GM13976 (cell line): ENCODE measurements at regions not wholly inside any gene's neighbourhood (a gene's known extent, or its start where the extent isn't known, plus 50 kb on each side); places are given as distances from the start of the nearest gene placed in this dataset.

Source experiments
- DNase-seq: peaks from one replicate; pipeline ENCODE4 v3.0.0; 2012; ENCODE audit warnings: low spot score
- CTCF ChIP-seq: IDR thresholded peaks from 2 replicates; pipeline ENCODE4 v1.5.1; 2012; ENCODE audit warnings: borderline replicate concordance, mild to moderate bottlenecking; ENCODE audit not compliant: insufficient read depth; ENCODE audit errors: extremely low read depth, missing control alignments, control extremely low read depth
- in situ Hi-C: fragments of 300-500 bp; cut with MboI; formaldehyde crosslinking; loops from one replicate; pipeline ENCODE4 v1.12.0; 2022; ENCODE audit warnings: low sequenced_read_pairs, mixed read lengths, inconsistent platforms; ENCODE audit not compliant: unreplicated experiment

- no peak for TF ChIP-seq CTCF
- in situ Hi-C loops, result no loop called here
- DNase-seq, result no peak
Measured at GRCh38 chr2:65870826-65871225, 438.4 kb upstream of the SPRED2 start.

- TF ChIP-seq CTCF, result no peak
- in situ Hi-C loops, result no loop called here
- no peak for DNase-seq
Measured at GRCh38 chr2:65869296-65869695, 436.9 kb upstream of the SPRED2 start.

- no peak for TF ChIP-seq CTCF
- in situ Hi-C loops, result no loop called here
- DNase-seq, result no peak
Measured at GRCh38 chr2:65868177-65868576, 435.8 kb upstream of the SPRED2 start.

- in situ Hi-C loops, result no loop called here
- no peak for TF ChIP-seq CTCF
- DNase-seq, result no peak
Measured at GRCh38 chr2:65867446-65867845, 435.0 kb upstream of the SPRED2 start.

GRCh38 chr2:65866148-65866547, 433.7 kb upstream of the SPRED2 start:
- TF ChIP-seq CTCF, result no peak
- in situ Hi-C loops, result no loop called here
- no peak for DNase-seq

- no peak for DNase-seq
- no peak for TF ChIP-seq CTCF
- in situ Hi-C loops, result no loop called here
Measured at GRCh38 chr2:65864619-65865018, 432.2 kb upstream of the SPRED2 start.

- no peak for DNase-seq
- no peak for TF ChIP-seq CTCF
- in situ Hi-C loops, result no loop called here
Measured at GRCh38 chr2:65863713-65864112, 431.3 kb upstream of the SPRED2 start.
